SU-DHL-6 (cell line): ENCODE measurements at regions not wholly inside any gene's neighbourhood (a gene's known extent, or its start where the extent isn't known, plus 50 kb on each side); places are given as distances from the start of the nearest gene placed in this dataset.

ENCODE experiments used
- H2AFZ ChIP-seq: fragments of 200-600 bp; sonication (generic); 2 replicates; pipeline ENCODE4 v1.6.1; 2014; ENCODE audit warnings: low read depth, mild to moderate bottlenecking, moderate library complexity, mixed read lengths, antibody characterized with exemption, low read length; ENCODE audit not compliant: severe bottlenecking
- H3F3A ChIP-seq: fragments of 200-600 bp; shearing (Covaris generic); 2 replicates; pipeline ENCODE4 v1.6.0; 2016; ENCODE audit warnings: antibody characterized with exemption, mild to moderate bottlenecking; ENCODE audit not compliant: insufficient read depth
- H3K27ac ChIP-seq: fragments of 200-600 bp; sonication (generic); 2 replicates; pipeline ENCODE4 v1.5.1; 2016; ENCODE audit warnings: low read depth, mild to moderate bottlenecking, low read length, moderate library complexity, mixed read lengths
- H3K27me3 ChIP-seq: fragments of 200-600 bp; sonication (generic), shearing (Covaris generic); 2 replicates; pipeline ENCODE4 v1.6.0; 2014; ENCODE audit warnings: mild to moderate bottlenecking, low read length
- H3K36me3 ChIP-seq: fragments of 200-600 bp; sonication (generic); 2 replicates; pipeline ENCODE4 v1.6.1; 2014; ENCODE audit warnings: mild to moderate bottlenecking, low read length, mixed read lengths
- H3K4me2 ChIP-seq: fragments of 300-600, 200-600 bp; shearing (Covaris generic), sonication (generic); 2 replicates; pipeline ENCODE4 v1.6.0; 2014; ENCODE audit warnings: low read length, low read depth, mild to moderate bottlenecking; ENCODE audit not compliant: poor library complexity, severe bottlenecking
- H3K4me3 ChIP-seq: fragments of 200-600 bp; sonication (generic); 2 replicates; pipeline ENCODE4 v1.5.1; 2014; ENCODE audit warnings: antibody characterized with exemption, low read length, mild to moderate bottlenecking, mixed read lengths; ENCODE audit not compliant: insufficient read depth, poor library complexity, severe bottlenecking
- H3K79me2 ChIP-seq: fragments of 200-600 bp; sonication (generic); 2 replicates; pipeline ENCODE4 v1.6.1; 2014; ENCODE audit warnings: mild to moderate bottlenecking, low read length, moderate library complexity; ENCODE audit not compliant: insufficient read depth
- H3K9ac ChIP-seq: fragments of 200-600 bp; sonication (generic); 2 replicates; pipeline ENCODE4 v1.7.0; 2014; ENCODE audit warnings: mild to moderate bottlenecking, low read length
- H3K9me2 ChIP-seq: fragments of 200-600 bp; sonication (generic); replicated peaks from 2 replicates; pipeline ENCODE4 v1.6.1; 2014; ENCODE audit warnings: low read length; ENCODE audit not compliant: insufficient read depth
- H3K9me3 ChIP-seq: fragments of 200-600 bp; sonication (generic); 2 replicates; pipeline ENCODE4 v1.6.1; 2014; ENCODE audit warnings: low read length, mixed read lengths; ENCODE audit not compliant: insufficient read depth
- H4K20me1 ChIP-seq: fragments of 200-600 bp; sonication (generic); 2 replicates; pipeline ENCODE4 v1.6.1; 2014; ENCODE audit warnings: low read depth, mild to moderate bottlenecking, antibody characterized with exemption, low read length, moderate library complexity, mixed read lengths
- EZH2phosphoT487 ChIP-seq: fragments of 200-600 bp; sonication (generic), shearing (Covaris generic); conservative IDR thresholded peaks from 2 replicates; pipeline ENCODE4 v1.6.1; 2018; ENCODE audit warnings: mild to moderate bottlenecking, antibody characterized with exemption, low read length, moderate library complexity, mixed read lengths
- TF ChIP-seq, protein P1 (sequence below): fragments of 200-600 bp; sonication (generic); IDR thresholded peaks from one replicate; pipeline ENCODE4 v1.5.1; 2017; ENCODE audit warnings: antibody characterized with exemption, mild to moderate bottlenecking, low read length, moderate library complexity; ENCODE audit not compliant: insufficient read depth, poor library complexity, severe bottlenecking

DNA sequence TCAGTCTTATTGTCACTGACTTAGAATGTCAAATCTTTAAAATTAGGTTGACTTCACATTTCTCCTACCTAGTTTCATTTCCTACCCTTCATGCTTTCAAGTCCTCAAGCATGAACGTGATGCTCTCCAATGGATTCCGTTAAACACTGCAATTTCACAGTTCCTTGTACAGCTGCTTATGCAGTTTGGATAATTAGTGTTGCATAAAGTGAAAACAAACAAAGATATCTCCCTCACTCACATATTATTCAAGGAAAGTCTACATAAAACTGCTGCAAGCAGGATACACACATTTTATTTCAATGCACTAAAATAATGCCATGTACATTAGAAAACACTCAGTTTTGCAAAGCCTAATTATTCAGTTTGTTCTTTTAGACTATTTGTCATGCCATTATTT lies 214.0 kb downstream of the CRPPA start:
- no peaks in the 10 kb centered on the region for H3F3A ChIP-seq
- no peak overlapping the region for H3K4me2 ChIP-seq
- H3K9me3 ChIP-seq: no peaks in the 10 kb centered on the region
- no peaks in the 10 kb centered on the region for H3K79me2 ChIP-seq
- H3K36me3 ChIP-seq: no peaks in the 10 kb centered on the region
- H3K27ac ChIP-seq: no peak overlapping the region
- no peaks in the 10 kb centered on the region for H3K27me3 ChIP-seq
- H3K9me2 ChIP-seq: no peaks in the 10 kb centered on the region
- no peaks in the 10 kb centered on the region for H4K20me1 ChIP-seq
- H3K4me3 ChIP-seq: no peak overlapping the region
- TF ChIP-seq, protein P1, sequence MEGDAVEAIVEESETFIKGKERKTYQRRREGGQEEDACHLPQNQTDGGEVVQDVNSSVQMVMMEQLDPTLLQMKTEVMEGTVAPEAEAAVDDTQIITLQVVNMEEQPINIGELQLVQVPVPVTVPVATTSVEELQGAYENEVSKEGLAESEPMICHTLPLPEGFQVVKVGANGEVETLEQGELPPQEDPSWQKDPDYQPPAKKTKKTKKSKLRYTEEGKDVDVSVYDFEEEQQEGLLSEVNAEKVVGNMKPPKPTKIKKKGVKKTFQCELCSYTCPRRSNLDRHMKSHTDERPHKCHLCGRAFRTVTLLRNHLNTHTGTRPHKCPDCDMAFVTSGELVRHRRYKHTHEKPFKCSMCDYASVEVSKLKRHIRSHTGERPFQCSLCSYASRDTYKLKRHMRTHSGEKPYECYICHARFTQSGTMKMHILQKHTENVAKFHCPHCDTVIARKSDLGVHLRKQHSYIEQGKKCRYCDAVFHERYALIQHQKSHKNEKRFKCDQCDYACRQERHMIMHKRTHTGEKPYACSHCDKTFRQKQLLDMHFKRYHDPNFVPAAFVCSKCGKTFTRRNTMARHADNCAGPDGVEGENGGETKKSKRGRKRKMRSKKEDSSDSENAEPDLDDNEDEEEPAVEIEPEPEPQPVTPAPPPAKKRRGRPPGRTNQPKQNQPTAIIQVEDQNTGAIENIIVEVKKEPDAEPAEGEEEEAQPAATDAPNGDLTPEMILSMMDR: no peak
- TF ChIP-seq EZH2phosphoT487: no peak
- no peak overlapping the region for H3K9ac ChIP-seq
- H2AFZ ChIP-seq: no peak overlapping the region

DNA sequence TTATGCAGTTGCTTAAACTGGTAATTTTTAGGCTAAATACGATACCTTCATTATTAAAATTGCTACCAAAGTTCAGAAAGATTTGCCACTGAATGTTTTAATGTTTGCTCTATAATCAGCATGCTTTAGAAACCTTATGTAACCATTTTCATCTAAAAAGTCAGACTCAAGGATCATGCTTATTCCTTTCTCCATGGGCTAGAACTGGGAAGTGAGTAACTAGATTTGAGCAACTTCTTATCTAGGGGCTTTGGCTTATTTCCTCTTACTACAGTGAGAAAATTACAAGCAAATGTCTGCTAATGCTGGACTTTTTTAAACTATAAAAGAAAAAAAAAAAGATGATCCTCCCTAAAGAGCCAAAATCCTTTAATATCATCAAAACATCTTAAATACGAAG lies 215.9 kb downstream of the CRPPA start:
- Histone ChIP-seq H3K9ac (no peak overlapping the region), H3F3A (no peaks in the 10 kb centered on the region), H3K27ac (no peak overlapping the region), H3K36me3 (no peaks in the 10 kb centered on the region), H3K79me2 (no peaks in the 10 kb centered on the region), H3K9me2 (no peaks in the 10 kb centered on the region), H3K27me3 (no peaks in the 10 kb centered on the region), H2AFZ (no peak overlapping the region), H3K4me3 (no peak overlapping the region), H3K9me3 (no peaks in the 10 kb centered on the region), H3K4me2 (no peak overlapping the region), H4K20me1 (no peaks in the 10 kb centered on the region)
- TF ChIP-seq, protein P1: no peak
- TF ChIP-seq EZH2phosphoT487: no peak

DNA sequence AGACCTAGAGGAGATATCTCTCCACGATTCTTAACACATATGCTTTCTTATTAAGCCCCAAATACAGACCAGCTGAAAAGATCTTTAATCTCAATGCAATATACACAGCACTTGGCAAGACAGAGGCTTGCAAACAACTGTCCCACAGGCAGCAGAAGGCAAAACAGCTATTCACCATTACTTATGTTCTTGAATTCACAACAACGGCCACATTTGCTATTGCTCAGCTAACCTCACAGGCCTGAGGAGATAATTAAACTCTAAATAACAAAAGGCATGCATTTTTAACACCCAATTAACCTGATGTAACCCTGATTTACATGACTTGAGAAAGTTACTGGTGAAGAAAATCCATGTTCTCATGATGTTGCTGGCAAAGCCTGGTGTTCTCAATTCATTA lies 216.4 kb downstream of the CRPPA start:
- Histone ChIP-seq H3K27ac (no peak overlapping the region), H3K27me3 (no peaks in the 10 kb centered on the region), H3K9me3 (no peaks in the 10 kb centered on the region), H3K9me2 (no peaks in the 10 kb centered on the region), H3K4me3 (no peak overlapping the region), H3K36me3 (no peaks in the 10 kb centered on the region), H3K9ac (no peak overlapping the region), H2AFZ (no peak overlapping the region), H3F3A (no peaks in the 10 kb centered on the region), H3K4me2 (no peak overlapping the region), H3K79me2 (no peaks in the 10 kb centered on the region), H4K20me1 (no peaks in the 10 kb centered on the region)
- TF ChIP-seq EZH2phosphoT487: no peak
- TF ChIP-seq, protein P1: no peak
